Ovary (tissue), 7 donors: ENCODE measurements at regions not wholly inside any gene's neighbourhood (a gene's known extent, or its start where the extent isn't known, plus 50 kb on each side); places are given as distances from the start of the nearest gene placed in this dataset.

Source experiments
- DNase-seq, 5 donors: peaks; one replicate each; pipeline ENCODE4 v3.0.0-alpha.2; 2019 to 2020
- H3K27ac ChIP-seq, 2 donors: fragments of 200-600 bp; one replicate each; pipeline versions ENCODE4 v1.5.1 to v1.8.0; 2019 to 2022
- H3K27me3 ChIP-seq: fragments of 200-600 bp; one replicate; pipeline ENCODE4 v1.8.0; 2022
- H3K36me3 ChIP-seq: fragments of 200-600 bp; sonication (generic); one replicate; pipeline ENCODE4 v1.5.1; 2019
- H3K4me1 ChIP-seq: one replicate; pipeline ENCODE4 v1.8.1; 2013; ENCODE audit warnings: mild to moderate bottlenecking, moderate library complexity; ENCODE audit not compliant: insufficient read depth
- H3K4me3 ChIP-seq: fragments of 200-600 bp; sonication (generic); one replicate; pipeline ENCODE4 v1.5.1; 2017
- H3K9me3 ChIP-seq, 2 donors: fragments of 200-600 bp in 1 of 2; sonication (generic) in 1 of 2; one replicate each; pipeline versions ENCODE4 v1.5.1 to v1.8.1; 2013 to 2019; ENCODE audit warnings: mild to moderate bottlenecking in 1 of 2, moderate library complexity in 1 of 2
- EP300 ChIP-seq: sonication (generic); formaldehyde crosslinking; IDR thresholded peaks from one replicate; pipeline ENCODE4 v1.6.1; 2017; ENCODE audit warnings: antibody characterized with exemption
- POLR2A ChIP-seq: fragments of 450-650 bp; IDR thresholded peaks from one replicate; pipeline ENCODE4 v1.6.1; 2017; ENCODE audit warnings: antibody characterized with exemption, mild to moderate bottlenecking, moderate library complexity
- WGBS, 3 donors: extraction: QIAGEN DNeasy Blood & Tissue Kit in 1 of 3; methylation state at CpG; one replicate each; pipeline versions ENCODE4 v1.1.5 to v1.1.7; 2013 to 2017; 5-methylcytosine and 5-hydroxymethylcytosine counted together
- intact Hi-C, 4 donors: fragments of 100-400 bp; cut with DNase I; formaldehyde crosslinking; loops; one replicate each; pipeline versions ENCODE4 v1.11.0 to v1.15.1; 2022 to 2023
- TF ChIP-seq, protein P1 (sequence below), 3 donors: fragments of 450-650 bp in 2 of 3; fragments of 200-600 bp in 1 of 3; IDR thresholded peaks; one replicate each; pipeline versions ENCODE4 v1.5.1 to v1.8.0; 2016 to 2022; ENCODE audit warnings: antibody characterized with exemption in 3 of 3, mild to moderate bottlenecking in 1 of 3
- donor health status: DM: no; HTN: no; CAD: no; lungs with moderate emphysema.
- donor health status: DM: no; HTN: no; CAD: no.
- donor health status: Bipolar disorder and iron deficiency.
- donor health status: DM: no; HTN: no; CAD: no.
- donor health status: DM: yes; HTN: yes; CAD: no.

GRCh38 chr9:89789922-89790510, 185.2 kb downstream of the GADD45G start:
- H3K4me1 ChIP-seq = no peaks in the 10 kb centered on the region
- H3K9me3 ChIP-seq = no peaks in the 10 kb centered on the region
- WGBS, 3 donors = 90 to 96% (median 96%) methylated on average over 8 of the region's 8 CpGs
- no peaks in the 10 kb centered on the region for H3K36me3 ChIP-seq
- H3K4me3 ChIP-seq = no peak overlapping the region
- no peak for TF ChIP-seq EP300
- TF ChIP-seq, protein P1, sequence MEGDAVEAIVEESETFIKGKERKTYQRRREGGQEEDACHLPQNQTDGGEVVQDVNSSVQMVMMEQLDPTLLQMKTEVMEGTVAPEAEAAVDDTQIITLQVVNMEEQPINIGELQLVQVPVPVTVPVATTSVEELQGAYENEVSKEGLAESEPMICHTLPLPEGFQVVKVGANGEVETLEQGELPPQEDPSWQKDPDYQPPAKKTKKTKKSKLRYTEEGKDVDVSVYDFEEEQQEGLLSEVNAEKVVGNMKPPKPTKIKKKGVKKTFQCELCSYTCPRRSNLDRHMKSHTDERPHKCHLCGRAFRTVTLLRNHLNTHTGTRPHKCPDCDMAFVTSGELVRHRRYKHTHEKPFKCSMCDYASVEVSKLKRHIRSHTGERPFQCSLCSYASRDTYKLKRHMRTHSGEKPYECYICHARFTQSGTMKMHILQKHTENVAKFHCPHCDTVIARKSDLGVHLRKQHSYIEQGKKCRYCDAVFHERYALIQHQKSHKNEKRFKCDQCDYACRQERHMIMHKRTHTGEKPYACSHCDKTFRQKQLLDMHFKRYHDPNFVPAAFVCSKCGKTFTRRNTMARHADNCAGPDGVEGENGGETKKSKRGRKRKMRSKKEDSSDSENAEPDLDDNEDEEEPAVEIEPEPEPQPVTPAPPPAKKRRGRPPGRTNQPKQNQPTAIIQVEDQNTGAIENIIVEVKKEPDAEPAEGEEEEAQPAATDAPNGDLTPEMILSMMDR (IDR thresholded peaks at IDR 0.05) = no peak
- no peak for TF ChIP-seq POLR2A
- DNase-seq = no peak
- no peak overlapping the region for H3K27ac ChIP-seq
- intact Hi-C loops = no loop called here
- H3K27me3 ChIP-seq = no peaks in the 10 kb centered on the region

- Histone ChIP-seq H3K27ac (no peak overlapping the region), H3K9me3 (no peaks in the 10 kb centered on the region), H3K4me1 (no peaks in the 10 kb centered on the region), H3K4me3 (no peak overlapping the region), H3K36me3 (no peaks in the 10 kb centered on the region), H3K27me3 (no peaks in the 10 kb centered on the region)
- DNase-seq = no peak
- TF ChIP-seq POLR2A (no peak), EP300 (no peak)
- TF ChIP-seq, protein P1 (IDR thresholded peaks at IDR 0.05) = no peak
- intact Hi-C loops = no loop called here
- 89 to 96% (median 90%) methylated on average over 2 of the region's 2 CpGs for WGBS, 3 donors
These were observed 185.8 kb downstream of the GADD45G start for GRCh38 chr9:89790542-89791109.

DNA sequence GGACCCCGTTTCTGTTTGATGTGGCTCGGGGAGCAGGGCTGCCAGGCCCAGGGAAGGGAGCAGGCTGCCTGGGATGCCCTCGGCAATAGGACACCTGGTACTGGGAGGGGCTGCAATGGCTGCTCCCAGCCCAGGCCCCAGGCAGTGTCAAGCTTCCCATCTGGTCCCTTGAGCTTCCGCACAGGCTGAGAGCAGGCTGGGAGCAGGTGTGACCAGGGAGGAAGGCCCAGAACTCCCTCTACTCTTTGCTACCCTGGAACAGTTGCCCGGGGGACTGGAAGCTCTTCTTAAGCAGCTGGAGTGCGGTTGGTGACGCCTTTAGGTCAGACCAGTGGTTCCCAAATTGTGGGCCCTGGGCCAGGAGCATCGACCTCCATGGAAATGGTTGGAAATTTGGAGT, 186.9 kb downstream of the GADD45G start:
- Histone ChIP-seq H3K4me3 (no peak overlapping the region), H3K36me3 (no peaks in the 10 kb centered on the region), H3K4me1 (no peaks in the 10 kb centered on the region), H3K9me3 (no peaks in the 10 kb centered on the region), H3K27me3 (no peaks in the 10 kb centered on the region), H3K27ac (no peak overlapping the region)
- peak in 1 of 5 donors; percentile 6 for DNase-seq
- TF ChIP-seq EP300 (no peak), POLR2A (no peak)
- TF ChIP-seq, protein P1 (IDR thresholded peaks at IDR 0.05) = no peak
- 71 to 90% (median 89%) methylated on average over 8 of the region's 8 CpGs for WGBS, 3 donors
- intact Hi-C loops = no loop called here

DNA sequence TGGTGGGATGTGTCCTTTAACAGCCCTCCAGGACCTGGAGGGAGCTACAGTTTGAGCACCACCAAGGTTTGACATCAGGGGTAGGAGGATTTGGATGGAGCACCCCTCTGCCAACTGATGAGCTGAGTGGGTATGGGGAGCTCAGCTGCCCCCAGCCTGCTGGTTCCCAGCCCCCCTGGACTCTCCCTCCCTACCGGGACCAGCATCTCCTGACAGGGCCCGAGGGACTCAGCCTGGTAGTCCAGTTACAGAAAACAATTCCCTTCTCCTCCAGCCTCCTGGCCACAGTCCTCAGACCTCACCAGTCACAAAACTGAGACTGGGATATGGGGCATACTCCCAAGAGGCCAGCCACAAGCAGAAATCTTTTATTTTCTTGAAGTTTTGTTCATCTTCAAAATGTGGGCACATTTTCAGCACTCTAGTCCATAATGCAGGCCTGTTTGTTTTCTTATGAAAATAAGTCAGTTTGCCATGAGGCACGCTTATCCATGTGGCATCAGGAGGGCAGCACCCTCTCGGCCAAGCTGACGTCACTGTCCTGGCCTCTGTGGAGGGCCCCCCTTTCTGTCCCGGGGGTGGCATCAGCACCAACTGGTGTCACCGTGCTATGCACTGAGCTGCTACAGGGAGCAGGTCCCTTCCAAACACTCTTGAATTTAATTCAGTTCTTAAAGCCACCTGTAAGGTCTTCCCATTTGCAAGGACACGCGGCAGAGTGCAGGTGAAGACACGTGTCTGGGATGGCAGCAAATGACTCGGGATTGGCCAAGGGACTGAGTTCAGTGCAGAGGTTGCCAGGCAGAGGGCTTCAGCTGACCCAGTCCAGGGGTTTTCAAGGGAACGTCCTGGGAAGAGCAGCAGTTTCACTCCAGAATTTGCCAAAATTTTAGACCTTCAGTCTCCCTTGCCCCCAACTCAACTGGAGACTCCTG, 187.6 kb downstream of the GADD45G start:
- H3K4me1 ChIP-seq = no peaks in the 10 kb centered on the region
- H3K36me3 ChIP-seq = no peaks in the 10 kb centered on the region
- no peaks in the 10 kb centered on the region for H3K9me3 ChIP-seq
- no peak overlapping the region for H3K4me3 ChIP-seq
- no peak for DNase-seq
- TF ChIP-seq EP300 = no peak
- TF ChIP-seq, protein P1 (IDR thresholded peaks at IDR 0.05) = no peak
- no peak for TF ChIP-seq POLR2A
- no peaks in the 10 kb centered on the region for H3K27me3 ChIP-seq
- intact Hi-C loops = no loop called here
- no peak overlapping the region for H3K27ac ChIP-seq
- 81 to 90% (median 85%) methylated on average over 12 of the region's 12 CpGs for WGBS, 3 donors
